ENCODE measurements at regions not wholly inside any gene's neighbourhood (a gene's known extent, or its start where the extent isn't known, plus 50 kb on each side); places are given as distances from the start of the nearest gene placed in this dataset.
"Not testable (repeated sequence)": the region's sequence is repeated elsewhere in the genome, so short reads cannot be mapped to it uniquely, and the experiment has no call there.

DNA sequence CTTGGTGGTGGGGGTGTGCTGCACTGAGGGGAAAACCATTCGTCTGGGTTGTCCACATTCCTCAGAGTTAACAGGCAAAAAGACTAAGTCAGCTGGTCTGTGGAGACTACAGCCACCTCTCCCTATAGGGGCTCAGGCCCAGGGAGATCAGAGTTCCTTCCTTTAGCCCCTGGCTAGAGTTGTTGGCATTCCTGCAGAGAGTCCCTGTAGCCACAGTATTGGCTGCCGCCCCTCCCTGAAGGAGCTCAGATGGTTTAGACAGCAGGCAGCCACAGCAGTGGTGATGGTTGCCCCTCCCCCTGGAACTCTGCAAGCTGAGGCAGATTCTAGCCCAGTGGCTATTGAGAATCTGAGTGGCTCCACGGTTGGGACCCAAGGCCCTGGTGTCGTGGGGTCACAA, 1072.5 kb upstream of the ATXN7L3B start:
- peaks cover 14% of the 10 kb centered on the region for H3K9me3 Mint-ChIP-seq
- H3K4me3 Mint-ChIP-seq, result no peak overlapping the region
- no peaks in the 10 kb centered on the region for H3K36me3 Mint-ChIP-seq
- DNase-seq (ENCODE audit: low spot score in 2 of 2) (no peak), ATAC-seq (no peak)
- H3K4me1 Mint-ChIP-seq, result no peaks in the 10 kb centered on the region
- no peak overlapping the region for H3K27ac Mint-ChIP-seq

DNA sequence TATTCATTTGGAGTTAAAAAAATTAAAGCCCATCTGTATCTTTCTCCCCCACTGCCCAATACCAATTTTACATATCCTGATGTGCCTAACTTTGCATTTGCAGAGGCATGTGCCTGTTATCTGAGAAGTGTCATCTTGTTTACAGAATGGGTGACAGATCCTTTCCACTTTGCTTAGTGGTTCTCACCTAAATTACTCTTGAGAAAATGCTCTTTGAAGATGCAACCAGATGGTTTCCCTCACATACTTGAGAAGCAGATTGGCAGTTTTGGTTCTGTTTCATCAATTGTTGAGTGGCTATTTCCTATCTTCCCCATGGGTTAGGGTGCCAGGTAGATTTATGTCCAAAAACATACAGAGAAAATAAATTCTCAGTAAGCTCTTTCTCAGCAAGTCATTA, 1051.4 kb upstream of the ATXN7L3B start:
- Mint-ChIP-seq H3K4me1 (no peaks in the 10 kb centered on the region), H3K36me3 (no peaks in the 10 kb centered on the region), H3K4me3 (no peak overlapping the region), H3K9me3 (peaks cover 11% of the 10 kb centered on the region), H3K27ac (no peak overlapping the region)
- DNase-seq (ENCODE audit: low spot score in 2 of 2) (no peak), ATAC-seq (no peak)

DNA sequence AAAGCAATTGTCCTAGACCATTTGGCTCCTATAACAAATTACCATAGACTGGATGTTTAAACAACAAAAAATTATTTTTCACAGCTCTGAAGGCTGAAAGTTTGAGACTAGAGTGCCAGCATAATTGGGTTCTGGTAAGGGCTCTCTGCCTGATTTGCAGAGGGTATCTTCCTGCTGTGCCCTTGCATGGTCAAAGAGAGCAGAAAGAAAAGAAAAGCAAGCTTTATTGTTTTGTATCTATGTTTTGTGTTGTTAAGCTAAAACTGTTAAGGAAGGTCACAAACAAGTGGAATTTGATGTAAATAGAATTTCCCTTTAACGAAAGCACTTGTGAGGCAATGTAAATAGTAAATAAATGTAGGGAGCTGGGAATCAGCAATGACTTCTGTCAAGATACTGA, 1031.0 kb upstream of the ATXN7L3B start:
- H3K4me1 Mint-ChIP-seq, result no peaks in the 10 kb centered on the region
- peaks cover 19% of the 10 kb centered on the region for H3K9me3 Mint-ChIP-seq
- H3K36me3 Mint-ChIP-seq, result no peaks in the 10 kb centered on the region
- no peak overlapping the region for H3K27ac Mint-ChIP-seq
- H3K4me3 Mint-ChIP-seq, result no peak overlapping the region
- DNase-seq (ENCODE audit: low spot score in 2 of 2) (no peak), ATAC-seq (no peak)

DNA sequence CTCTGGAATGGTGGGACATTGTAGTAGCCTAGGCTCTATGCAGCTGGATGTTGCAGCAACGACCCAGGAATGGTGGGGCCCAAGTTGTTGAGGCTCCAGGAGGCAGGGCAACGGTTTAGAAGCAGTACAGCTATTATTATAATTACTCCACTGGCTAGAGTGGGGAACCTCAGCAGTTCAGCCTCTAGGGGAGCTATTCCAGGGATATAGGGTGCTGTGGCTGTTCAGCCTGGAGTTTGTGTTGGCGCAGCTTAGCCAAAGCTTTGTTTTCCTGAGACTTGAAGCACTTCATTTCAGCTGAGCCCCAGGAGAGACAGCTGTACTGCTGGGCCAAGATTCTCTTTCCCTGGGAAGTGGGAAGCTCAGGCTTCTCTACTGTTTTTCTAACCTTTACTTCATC, 1023.0 kb upstream of the ATXN7L3B start:
- Mint-ChIP-seq H3K9me3 (peaks cover 20% of the 10 kb centered on the region), H3K36me3 (no peaks in the 10 kb centered on the region), H3K27ac (no peak overlapping the region), H3K4me1 (no peaks in the 10 kb centered on the region), H3K4me3 (no peak overlapping the region)
- ATAC-seq (no peak), DNase-seq (ENCODE audit: low spot score in 2 of 2) (no peak)

DNA sequence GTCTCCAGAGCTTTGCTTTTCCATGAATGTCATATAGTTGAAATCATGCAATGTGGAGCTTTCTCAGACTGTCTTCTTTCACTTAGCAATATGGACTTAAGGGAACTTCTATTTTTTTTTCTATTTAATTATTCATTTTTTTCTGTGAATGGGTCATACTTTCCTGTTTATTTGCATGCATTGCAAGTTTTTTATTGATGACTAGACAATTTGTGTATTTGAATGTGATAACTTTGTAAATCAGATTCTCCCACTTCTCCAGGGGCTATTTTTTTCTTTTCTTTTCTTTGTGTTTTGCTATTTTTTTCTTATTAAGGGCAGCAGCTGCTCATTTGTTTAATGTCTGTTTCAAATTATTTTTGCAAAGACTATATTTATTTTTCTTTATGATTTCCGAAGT, 1019.8 kb upstream of the ATXN7L3B start:
- Mint-ChIP-seq H3K9me3 (peaks cover 27% of the 10 kb centered on the region), H3K4me1 (no peaks in the 10 kb centered on the region), H3K4me3 (no peak overlapping the region), H3K36me3 (no peaks in the 10 kb centered on the region), H3K27ac (no peak overlapping the region)
- DNase-seq (ENCODE audit: low spot score in 2 of 2) (no peak), ATAC-seq (no peak)

DNA sequence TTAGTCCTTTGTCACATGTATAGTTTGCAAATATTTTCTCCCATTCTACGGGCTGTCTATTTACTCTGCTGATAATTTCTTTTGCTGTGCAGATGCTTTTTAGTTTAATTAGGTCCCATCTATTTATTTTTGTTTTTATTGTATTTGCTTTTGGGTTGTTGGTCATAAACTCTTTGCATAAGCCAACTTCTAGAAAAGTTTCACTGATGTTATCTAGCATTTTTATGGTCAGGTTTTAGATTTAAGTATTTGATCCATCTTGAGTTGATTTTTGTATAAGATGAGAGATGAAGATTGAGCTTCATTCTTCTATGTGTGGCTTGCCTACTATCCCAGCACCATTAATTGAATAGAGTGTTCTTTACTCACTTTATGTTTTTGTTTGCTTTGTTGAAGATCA, 1008.4 kb upstream of the ATXN7L3B start:
- Mint-ChIP-seq H3K9me3 (peaks cover 11% of the 10 kb centered on the region), H3K27ac (no peak overlapping the region), H3K4me1 (no peaks in the 10 kb centered on the region), H3K4me3 (no peak overlapping the region), H3K36me3 (no peaks in the 10 kb centered on the region)
- DNase-seq (ENCODE audit: low spot score in 2 of 2) (no peak), ATAC-seq (no peak)

DNA sequence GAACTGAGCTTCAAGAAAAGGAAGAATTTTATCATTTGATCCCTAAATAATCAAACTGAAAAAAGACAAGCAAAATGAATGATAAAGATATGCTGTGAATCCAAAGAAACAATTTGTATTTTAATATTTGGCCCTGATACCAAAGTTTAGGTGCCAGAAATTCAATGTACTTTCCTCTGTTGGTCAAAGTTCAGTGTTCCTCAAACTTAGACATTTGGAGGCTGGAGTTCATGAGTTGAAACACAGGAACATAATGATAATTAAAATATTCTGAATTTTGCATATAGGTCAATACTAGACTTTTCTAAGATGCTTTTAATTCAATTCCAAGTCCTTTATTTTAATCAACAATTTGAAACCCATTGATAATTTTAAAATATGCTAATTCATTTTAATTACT, 1007.7 kb upstream of the ATXN7L3B start:
- H3K4me3 Mint-ChIP-seq, result no peak overlapping the region
- ATAC-seq, result no peak

DNA sequence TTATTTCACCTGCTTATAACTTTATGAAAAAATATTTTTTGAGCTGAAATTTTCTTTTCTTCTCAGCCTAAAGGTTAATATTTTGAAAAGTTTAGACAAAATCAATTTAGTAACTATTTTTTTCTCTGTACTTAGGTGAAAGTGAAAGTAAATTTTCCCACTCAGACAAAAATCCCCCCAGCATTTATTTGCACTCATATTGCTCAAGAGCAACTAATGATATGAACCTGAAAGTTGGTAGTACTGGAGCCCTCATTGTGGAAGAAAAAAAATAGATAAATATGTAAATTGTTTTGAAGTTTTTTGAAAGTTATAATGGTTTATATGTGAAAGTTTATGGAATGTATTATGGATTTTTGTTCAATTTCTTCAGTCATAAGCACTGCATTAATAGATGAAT, 1005.9 kb upstream of the ATXN7L3B start:
- H3K9me3 Mint-ChIP-seq, result peaks cover 9% of the 10 kb centered on the region
- H3K4me1 Mint-ChIP-seq, result no peaks in the 10 kb centered on the region
- H3K27ac Mint-ChIP-seq, result no peak overlapping the region
- ATAC-seq (no peak), DNase-seq (ENCODE audit: low spot score in 2 of 2) (no peak)
- H3K36me3 Mint-ChIP-seq, result no peaks in the 10 kb centered on the region
- no peak overlapping the region for H3K4me3 Mint-ChIP-seq

More for the DNA sequence above, 1007.7 kb upstream of the ATXN7L3B start:
- peaks cover 9% of the 10 kb centered on the region for H3K9me3 Mint-ChIP-seq
- no peak overlapping the region for H3K27ac Mint-ChIP-seq
- DNase-seq (ENCODE audit: low spot score in 2 of 2), result no peak
- no peaks in the 10 kb centered on the region for H3K36me3 Mint-ChIP-seq
- no peaks in the 10 kb centered on the region for H3K4me1 Mint-ChIP-seq

DNA sequence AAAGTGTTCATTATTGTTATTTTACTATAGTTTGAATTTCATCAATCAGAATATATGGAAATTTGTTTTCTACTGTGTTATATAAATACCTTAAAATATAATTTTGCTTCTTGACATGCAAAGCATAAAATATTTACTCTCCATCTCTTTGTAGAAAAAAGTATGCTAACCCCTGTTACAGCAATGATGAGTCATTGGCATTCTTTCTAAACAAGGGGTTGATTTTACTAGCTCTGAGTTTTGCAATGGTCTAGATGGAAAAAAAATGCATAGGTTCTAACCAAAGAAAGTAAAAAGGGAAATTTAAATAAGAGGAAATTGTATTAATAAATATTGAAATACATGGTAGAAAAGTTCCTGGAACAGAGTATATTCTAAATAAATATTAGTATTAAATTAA, 990.2 kb upstream of the ATXN7L3B start:
- Mint-ChIP-seq H3K4me3 (no peak overlapping the region), H3K27ac (no peak overlapping the region), H3K9me3 (peaks cover 9% of the 10 kb centered on the region), H3K4me1 (no peaks in the 10 kb centered on the region), H3K36me3 (no peaks in the 10 kb centered on the region)
- DNase-seq (ENCODE audit: low spot score in 2 of 2) (no peak), ATAC-seq (no peak)

DNA sequence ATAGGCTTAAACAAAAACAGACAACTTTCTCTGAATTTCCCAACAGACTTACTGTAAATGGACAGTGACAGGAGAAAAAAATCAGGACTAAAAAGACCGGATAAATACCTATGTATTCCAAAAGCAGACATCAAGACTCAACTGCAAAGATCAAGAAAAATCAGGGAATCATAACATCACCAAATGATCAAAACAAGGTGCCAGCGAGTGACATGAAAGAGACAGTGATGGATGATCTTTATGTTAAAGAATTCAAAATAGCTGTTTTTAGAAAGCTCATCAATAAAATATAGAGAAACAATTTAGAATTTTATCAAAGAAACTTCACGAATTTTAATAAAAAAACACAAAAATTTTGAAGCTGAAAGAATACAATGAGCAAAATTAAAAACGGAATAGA, 952.5 kb upstream of the ATXN7L3B start:
- DNase-seq (ENCODE audit: low spot score in 2 of 2), result no peak
- ATAC-seq, result no peak

DNA sequence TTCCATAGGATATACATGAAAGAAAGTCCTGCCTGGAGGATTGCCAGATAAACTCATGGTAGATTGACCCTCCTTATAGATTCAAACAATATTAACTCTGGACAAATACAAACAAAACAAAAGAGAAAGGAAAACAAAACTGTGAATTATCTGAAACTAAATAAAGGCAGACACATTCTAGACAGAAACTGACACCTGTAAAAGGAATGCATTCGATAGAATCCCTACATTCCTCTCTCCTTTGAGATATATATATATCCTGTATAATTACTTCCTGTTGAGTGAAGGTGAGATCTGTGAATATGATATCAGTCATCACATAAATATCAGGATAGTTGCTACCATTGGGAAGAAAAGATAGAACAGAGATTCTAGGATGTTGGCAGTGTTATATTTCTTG, 948.4 kb upstream of the ATXN7L3B start:
- ATAC-seq (no peak), DNase-seq (ENCODE audit: low spot score in 2 of 2) (no peak)
- Mint-ChIP-seq H3K4me1 (no peaks in the 10 kb centered on the region), H3K9me3 (peaks cover 12% of the 10 kb centered on the region), H3K27ac (no peak overlapping the region), H3K36me3 (no peaks in the 10 kb centered on the region), H3K4me3 (no peak overlapping the region)

More for the DNA sequence above, 952.5 kb upstream of the ATXN7L3B start:
- no peak overlapping the region for H3K4me3 Mint-ChIP-seq
- H3K9me3 Mint-ChIP-seq, result peaks cover 10% of the 10 kb centered on the region
- H3K36me3 Mint-ChIP-seq, result no peaks in the 10 kb centered on the region
- H3K27ac Mint-ChIP-seq, result no peak overlapping the region
- no peaks in the 10 kb centered on the region for H3K4me1 Mint-ChIP-seq

DNA sequence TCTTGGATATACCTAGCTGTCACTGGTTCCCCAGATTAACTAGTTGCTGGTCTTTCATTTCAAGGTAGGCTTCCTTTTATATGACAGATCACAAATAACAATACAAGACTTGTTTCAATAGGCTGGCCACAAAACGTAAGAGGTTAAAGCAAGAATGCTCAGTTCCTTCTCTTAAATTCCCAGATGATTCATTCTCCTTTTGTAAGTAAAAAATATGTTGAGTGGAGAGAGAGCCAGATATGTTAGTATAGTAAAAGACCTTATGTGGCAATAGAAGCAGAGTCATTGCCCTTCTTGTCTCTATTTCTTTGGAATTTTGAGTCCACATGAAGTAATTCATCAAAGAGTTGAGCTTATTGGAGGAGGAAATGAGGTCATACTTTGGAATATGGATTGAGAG, 939.0 kb upstream of the ATXN7L3B start:
- Mint-ChIP-seq H3K9me3 (peaks cover 13% of the 10 kb centered on the region), H3K4me3 (no peak overlapping the region)

DNA sequence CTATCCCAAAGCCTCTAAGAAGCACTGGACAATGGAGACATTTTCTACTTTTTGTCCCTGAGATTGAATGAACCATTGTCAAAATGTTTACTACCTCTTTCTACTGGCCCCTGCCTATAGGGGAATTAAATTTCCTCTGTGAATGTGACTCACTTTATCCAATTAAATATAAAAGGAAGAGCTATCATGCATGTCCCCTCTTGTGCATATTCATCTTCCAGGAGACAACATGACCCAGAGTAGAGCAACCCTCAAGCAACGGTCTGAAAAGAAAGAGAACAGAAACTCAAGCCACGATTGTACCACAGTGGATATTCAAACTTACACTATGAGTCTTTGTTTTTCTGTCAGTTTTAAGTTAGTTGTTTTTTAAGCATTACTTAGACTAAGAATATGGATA, 938.4 kb upstream of the ATXN7L3B start:
- Mint-ChIP-seq H3K36me3 (no peaks in the 10 kb centered on the region), H3K4me1 (no peaks in the 10 kb centered on the region), H3K9me3 (peaks cover 13% of the 10 kb centered on the region), H3K27ac (no peak overlapping the region), H3K4me3 (no peak overlapping the region)
- no peak for DNase-seq (ENCODE audit: low spot score in 2 of 2)
- ATAC-seq, result no peak

More for the DNA sequence above, 939.0 kb upstream of the ATXN7L3B start:
- Mint-ChIP-seq H3K36me3 (no peaks in the 10 kb centered on the region), H3K4me1 (no peaks in the 10 kb centered on the region), H3K27ac (no peak overlapping the region)
- DNase-seq (ENCODE audit: low spot score in 2 of 2) (no peak), ATAC-seq (no peak)

DNA sequence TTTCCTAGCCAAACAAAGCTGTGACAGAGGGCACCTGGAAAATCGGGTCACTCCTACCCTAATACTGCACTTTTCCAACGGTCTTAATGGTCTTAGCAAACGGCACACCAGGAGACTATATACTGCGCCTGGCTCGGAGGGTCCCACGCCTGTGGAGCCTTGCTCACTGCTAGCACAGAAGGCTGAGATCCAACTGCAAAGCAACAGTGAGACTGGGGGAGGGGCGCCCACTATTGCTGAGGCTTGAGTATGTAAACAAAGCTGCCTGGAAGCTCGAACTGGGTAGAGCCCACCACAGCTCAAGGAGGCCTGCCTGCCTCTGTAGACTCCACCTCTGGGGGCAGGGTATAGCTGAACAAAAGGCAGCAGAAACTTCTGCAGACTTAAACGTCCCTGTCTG, 931.7 kb upstream of the ATXN7L3B start:
- not testable (repeated sequence) for H3K36me3 Mint-ChIP-seq; H3K4me1 Mint-ChIP-seq; H3K4me3 Mint-ChIP-seq; H3K27ac Mint-ChIP-seq; ATAC-seq; DNase-seq (ENCODE audit: low spot score in 2 of 2)
- peaks cover 14% of the 10 kb centered on the region for H3K9me3 Mint-ChIP-seq

DNA sequence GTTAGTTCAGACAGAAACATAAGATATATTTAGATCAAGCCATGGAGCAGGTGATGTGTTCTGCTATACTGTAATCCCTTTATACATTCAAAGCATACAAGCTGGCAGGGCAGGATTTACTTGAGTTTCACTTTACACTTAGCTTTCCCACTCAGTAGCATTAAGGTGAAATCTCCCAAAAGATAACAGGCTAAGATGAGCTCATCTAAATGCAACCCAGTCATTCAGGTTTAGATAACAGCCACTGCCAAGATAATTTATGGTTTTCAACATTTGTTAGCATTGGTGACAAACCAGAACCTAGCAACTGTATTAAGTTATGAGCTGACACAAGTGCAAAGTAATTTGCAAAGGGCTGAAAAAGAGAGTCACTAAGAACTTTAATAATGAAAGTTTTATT, 925.1 kb upstream of the ATXN7L3B start:
- H3K36me3 Mint-ChIP-seq, result no peaks in the 10 kb centered on the region
- peaks cover 11% of the 10 kb centered on the region for H3K9me3 Mint-ChIP-seq
- ATAC-seq (no peak), DNase-seq (ENCODE audit: low spot score in 2 of 2) (no peak)
- no peak overlapping the region for H3K4me3 Mint-ChIP-seq
- H3K27ac Mint-ChIP-seq, result no peak overlapping the region
- H3K4me1 Mint-ChIP-seq, result no peaks in the 10 kb centered on the region

DNA sequence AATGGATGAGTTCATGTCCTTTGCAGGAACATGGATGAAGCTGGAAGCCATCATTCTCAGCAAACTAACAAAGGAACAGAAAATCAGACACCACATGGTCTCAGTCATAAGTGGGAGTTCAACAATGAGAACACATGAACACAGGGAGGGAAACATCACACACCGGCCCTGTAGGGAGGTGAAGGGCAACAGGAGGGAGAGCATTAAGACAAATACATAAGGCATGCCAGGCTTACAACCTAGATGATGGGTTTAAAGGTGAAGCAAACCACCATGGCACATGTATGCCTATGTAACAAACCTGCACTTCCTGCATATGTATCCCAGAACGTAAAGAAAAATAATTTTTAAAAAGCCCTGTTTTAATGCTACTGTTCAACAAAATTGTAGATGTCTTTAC, 914.2 kb upstream of the ATXN7L3B start:
- no peak for ATAC-seq
- Mint-ChIP-seq H3K4me3 (no peak overlapping the region), H3K27ac (no peak overlapping the region), H3K36me3 (no peaks in the 10 kb centered on the region), H3K9me3 (peaks cover 9% of the 10 kb centered on the region), H3K4me1 (no peaks in the 10 kb centered on the region)
- no peak for DNase-seq (ENCODE audit: low spot score in 2 of 2)

DNA sequence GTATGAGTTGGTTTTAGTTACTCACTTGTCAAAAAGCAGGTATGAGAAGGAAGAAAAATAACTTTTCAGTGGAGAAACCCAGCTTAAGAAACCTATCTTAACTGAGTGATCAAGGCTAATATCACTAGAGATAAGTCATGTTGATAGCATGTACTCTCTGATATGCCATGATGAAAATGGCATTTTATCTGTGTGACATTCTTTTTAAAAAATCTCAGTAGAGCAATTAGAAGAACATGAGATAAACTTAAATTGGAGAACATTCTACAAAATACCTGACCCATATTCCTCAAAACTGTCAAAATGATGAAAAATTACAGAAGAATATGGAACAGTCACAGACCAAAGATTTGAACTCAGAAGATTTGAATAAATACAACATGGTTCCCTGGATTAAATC, 912.4 kb upstream of the ATXN7L3B start:
- Mint-ChIP-seq H3K36me3 (no peaks in the 10 kb centered on the region), H3K9me3 (peaks cover 6% of the 10 kb centered on the region), H3K4me3 (no peak overlapping the region), H3K4me1 (no peaks in the 10 kb centered on the region), H3K27ac (no peak overlapping the region)
- ATAC-seq (no peak), DNase-seq (ENCODE audit: low spot score in 2 of 2) (no peak)

All from stimulated activated effector memory CD8-positive, alpha-beta T cell treated with anti-CD3 and anti-CD28 coated beads, Interleukin-12 subunit alpha, Interleukin-12 subunit beta, amount 100 ng/mL, for 72 hours (primary cell).